Skin epidermis (tissue), 12 donors: ENCODE measurements at regions not wholly inside any gene's neighbourhood (a gene's known extent, or its start where the extent isn't known, plus 50 kb on each side); places are given as distances from the start of the nearest gene placed in this dataset.
"Not testable (repeated sequence)": the region's sequence is repeated elsewhere in the genome, so short reads cannot be mapped to it uniquely, and the experiment has no call there.

Experiments used
- H3K27ac ChIP-seq, 21 experiments: fragments of 200-600 bp; sonication (generic) in 11 of 21; one replicate each; pipeline ENCODE4 v1.5.0; 2020; ENCODE audit warnings: mild to moderate bottlenecking in 3 of 21, inconsistent platforms in 2 of 21, moderate library complexity in 2 of 21
- H3K4me3 ChIP-seq, 7 experiments: fragments of 200-600 bp; sonication (generic) in 2 of 7; one replicate each; pipeline ENCODE4 v1.5.0; 2020; ENCODE audit warnings: inconsistent platforms in 2 of 7, mild to moderate bottlenecking in 2 of 7, moderate library complexity in 1 of 7

DNA sequence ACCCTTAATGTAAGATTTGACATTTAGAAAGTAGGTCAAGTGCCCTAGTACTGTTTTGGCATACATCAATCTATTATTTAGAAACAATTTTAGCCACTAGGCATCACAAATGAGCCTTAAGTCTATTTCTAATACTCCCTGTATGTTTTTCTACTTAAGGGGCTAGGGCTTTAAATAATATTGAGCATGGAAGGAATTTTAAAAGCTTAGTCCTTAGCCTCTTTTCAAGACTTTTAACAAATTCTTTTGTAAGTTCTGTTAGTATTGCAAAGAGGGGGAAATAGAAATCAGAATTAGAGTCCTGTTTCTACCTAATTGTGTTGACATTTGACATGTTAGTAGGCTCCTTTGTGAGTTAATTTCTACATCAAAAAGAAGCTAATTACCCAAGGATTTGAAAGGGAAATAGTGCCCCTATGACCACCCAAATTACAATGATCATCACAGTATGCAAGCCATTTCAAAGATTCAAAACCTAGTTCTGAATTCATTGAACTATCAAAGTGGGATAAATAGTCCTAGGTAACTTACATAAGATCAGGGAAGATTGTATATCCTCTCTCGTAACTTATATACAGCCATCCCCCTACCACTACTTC is 647.8 kb upstream of the ACO1 start:
- Histone ChIP-seq H3K4me3 (no peak overlapping the region), H3K27ac (no peak overlapping the region)

GRCh38 chr9:31740705-31741104 is 643.7 kb upstream of the ACO1 start:
- Histone ChIP-seq H3K27ac (no peak overlapping the region), H3K4me3 (no peak overlapping the region)

DNA sequence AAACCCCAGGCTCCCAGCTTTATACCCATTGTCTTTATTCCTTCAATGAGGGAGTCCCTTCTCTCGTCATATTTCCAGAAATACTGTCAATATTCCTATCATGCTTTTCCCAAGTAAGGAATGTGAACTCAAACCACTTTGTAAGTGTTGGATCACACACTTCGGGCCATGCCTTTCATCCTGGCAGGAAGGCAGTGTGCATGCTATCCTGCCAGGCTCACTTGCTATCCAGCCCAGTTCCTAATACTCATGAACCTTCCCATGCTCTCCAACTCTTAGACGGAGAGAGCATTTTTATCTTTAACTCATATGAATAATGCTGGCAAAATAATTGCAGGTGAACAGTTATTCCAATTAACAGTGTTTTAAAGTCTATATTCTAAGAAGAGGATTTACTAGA is 639.9 kb upstream of the ACO1 start:
- Histone ChIP-seq H3K27ac (no peak overlapping the region), H3K4me3 (no peak overlapping the region)

- Histone ChIP-seq H3K4me3 (no peak overlapping the region), H3K27ac (no peak overlapping the region)
Observed at GRCh38 chr9:31745468-31745867, 639.0 kb upstream of the ACO1 start.

- Histone ChIP-seq H3K27ac (no peak overlapping the region), H3K4me3 (no peak overlapping the region)
Observed at GRCh38 chr9:31745886-31746285, 638.6 kb upstream of the ACO1 start.

GRCh38 chr9:31753756-31754155 is 630.7 kb upstream of the ACO1 start:
- Histone ChIP-seq H3K27ac (no peak overlapping the region), H3K4me3 (no peak overlapping the region)

DNA sequence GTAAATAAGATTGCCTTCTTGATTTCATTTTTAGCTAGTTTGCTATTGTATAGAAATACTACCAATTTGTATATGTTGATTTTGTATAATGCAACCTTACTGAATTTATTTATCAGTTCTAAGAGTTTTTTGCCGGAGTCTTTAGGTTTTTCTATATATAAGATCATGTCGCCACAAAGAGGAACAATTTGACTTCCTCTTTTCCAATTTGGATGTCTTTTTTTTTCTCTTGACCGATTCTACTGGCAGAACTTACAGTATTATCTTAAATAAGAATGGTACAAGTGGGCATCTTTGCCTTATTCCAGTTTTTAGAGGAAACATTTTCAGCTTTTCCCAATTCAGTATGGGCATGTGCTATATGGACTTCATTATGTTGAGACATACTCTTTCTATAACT is 624.7 kb upstream of the ACO1 start:
- no peak overlapping the region for H3K4me3 ChIP-seq
- no peak overlapping the region for H3K27ac ChIP-seq

GRCh38 chr9:31774021-31774420 is 610.4 kb upstream of the ACO1 start:
- not testable (repeated sequence) for H3K4me3 ChIP-seq, H3K27ac ChIP-seq

- no peak overlapping the region for H3K4me3 ChIP-seq
- H3K27ac ChIP-seq, result no peak overlapping the region
Observed at GRCh38 chr9:31774571-31774970, 609.9 kb upstream of the ACO1 start.

- Histone ChIP-seq H3K4me3 (no peak overlapping the region), H3K27ac (no peak overlapping the region)
Observed at GRCh38 chr9:31776471-31776870, 608.0 kb upstream of the ACO1 start.

DNA sequence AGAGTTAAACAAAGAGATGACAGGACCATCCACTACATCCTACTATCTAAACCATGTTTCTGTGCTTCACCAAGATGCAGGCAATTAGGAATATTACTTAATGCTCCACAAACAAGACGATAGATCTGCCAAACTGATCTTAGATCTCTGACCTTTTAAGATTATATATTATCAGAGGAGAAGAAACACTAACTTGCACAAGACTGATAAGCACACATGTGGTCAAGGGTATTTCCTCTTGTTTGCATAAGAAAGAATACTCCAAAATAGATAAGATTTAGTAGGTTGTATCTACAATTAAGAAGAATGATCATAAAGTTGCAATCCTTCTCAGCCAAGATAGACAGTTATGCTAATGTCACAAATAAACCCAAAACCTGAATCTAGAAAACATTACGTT is 601.0 kb upstream of the ACO1 start:
- H3K4me3 ChIP-seq, result no peak overlapping the region
- no peak overlapping the region for H3K27ac ChIP-seq

- no peak overlapping the region for H3K4me3 ChIP-seq
- H3K27ac ChIP-seq, result no peak overlapping the region
Observed at GRCh38 chr9:31790720-31791119, 593.7 kb upstream of the ACO1 start.

GRCh38 chr9:31799953-31800609 is 584.4 kb upstream of the ACO1 start:
- Histone ChIP-seq H3K27ac (no peak overlapping the region), H3K4me3 (no peak overlapping the region)

- Histone ChIP-seq H3K4me3 (no peak overlapping the region), H3K27ac (no peak overlapping the region)
Observed at GRCh38 chr9:31807574-31808256, 576.7 kb upstream of the ACO1 start.

- Histone ChIP-seq H3K4me3 (no peak overlapping the region), H3K27ac (no peak overlapping the region)
Observed at GRCh38 chr9:31808766-31809165, 575.7 kb upstream of the ACO1 start.

DNA sequence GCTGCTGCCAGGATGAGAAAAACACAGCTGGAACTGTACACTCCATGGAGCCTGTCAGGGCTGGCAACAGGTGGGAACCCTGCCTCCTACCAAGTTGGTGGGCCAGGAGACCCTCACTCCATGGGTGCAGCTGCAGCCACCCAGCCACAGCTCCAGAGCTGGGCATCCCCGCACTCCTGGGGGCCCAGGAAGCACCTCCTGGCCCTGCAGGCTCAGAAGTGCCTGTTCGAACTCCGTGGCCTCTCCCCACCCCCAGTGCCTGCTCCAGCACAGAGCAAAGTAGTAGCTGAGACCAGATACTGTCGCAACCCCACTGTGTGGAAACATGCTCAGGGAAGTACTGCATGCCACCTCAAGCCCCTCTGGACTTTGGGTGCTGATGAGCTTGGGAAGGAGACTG is 564.0 kb upstream of the ACO1 start:
- Histone ChIP-seq H3K27ac (no peak overlapping the region), H3K4me3 (no peak overlapping the region)

GRCh38 chr9:31821583-31821982 is 562.9 kb upstream of the ACO1 start:
- H3K27ac ChIP-seq, result no peak overlapping the region

GRCh38 chr9:31823365-31823764 is 561.1 kb upstream of the ACO1 start:
- no peak overlapping the region for H3K4me3 ChIP-seq
- H3K27ac ChIP-seq, result no peak overlapping the region

More at GRCh38 chr9:31821583-31821982, 562.9 kb upstream of the ACO1 start:
- no peak overlapping the region for H3K4me3 ChIP-seq

DNA sequence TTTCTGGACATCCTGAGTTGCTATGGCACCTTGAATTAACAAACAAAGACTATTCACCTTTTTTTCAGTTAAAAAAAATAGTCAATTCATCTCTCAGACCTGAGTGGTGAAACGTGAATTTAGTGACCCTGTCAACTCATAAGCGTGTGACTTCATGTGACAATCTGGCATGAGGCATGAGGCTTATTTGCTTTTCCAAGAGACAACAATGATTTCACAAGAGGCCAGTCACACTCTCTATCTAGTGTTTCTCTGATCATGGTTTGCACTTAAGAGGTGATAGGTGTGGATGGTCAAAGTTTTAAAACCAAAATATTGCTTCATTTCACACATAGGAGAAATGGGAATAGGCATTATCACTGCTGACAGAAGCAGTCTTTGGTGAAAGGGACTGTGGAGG is 559.6 kb upstream of the ACO1 start:
- H3K27ac ChIP-seq, result no peak overlapping the region
- no peak overlapping the region for H3K4me3 ChIP-seq

DNA sequence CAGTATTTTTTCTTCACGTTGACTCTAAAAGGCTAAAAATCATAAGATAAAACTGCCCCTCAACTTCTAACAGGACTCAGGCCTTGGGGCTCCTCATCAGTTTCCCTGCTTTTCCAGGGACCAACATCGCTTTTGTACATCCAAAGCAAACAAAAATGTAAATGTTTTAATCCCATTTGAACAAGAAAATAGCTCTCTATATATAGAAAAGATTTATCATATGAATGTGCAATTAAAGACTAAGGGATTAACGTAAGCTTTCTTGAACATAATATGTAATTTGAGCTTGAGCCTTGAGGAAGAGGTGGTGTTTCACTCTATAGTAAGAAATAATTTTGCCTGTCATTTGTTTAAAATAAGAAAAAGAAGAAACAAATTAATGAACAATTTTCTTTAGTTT is 547.2 kb upstream of the ACO1 start:
- Histone ChIP-seq H3K27ac (no peak overlapping the region), H3K4me3 (no peak overlapping the region)

- H3K27ac ChIP-seq, result no peak overlapping the region
- no peak overlapping the region for H3K4me3 ChIP-seq
Observed at GRCh38 chr9:31839273-31839672, 545.2 kb upstream of the ACO1 start.
